RKO (cell line): ENCODE measurements at regions not wholly inside any gene's neighbourhood (a gene's known extent, or its start where the extent isn't known, plus 50 kb on each side); places are given as distances from the start of the nearest gene placed in this dataset.
A peak's percentile ranks its signal among the peaks of the same experiment; 100 is the strongest.

Experiments
- DNase-seq: peaks from one replicate; pipeline ENCODE4 v3.0.0-alpha.2; 2016; ENCODE audit warnings: low spot score

DNA sequence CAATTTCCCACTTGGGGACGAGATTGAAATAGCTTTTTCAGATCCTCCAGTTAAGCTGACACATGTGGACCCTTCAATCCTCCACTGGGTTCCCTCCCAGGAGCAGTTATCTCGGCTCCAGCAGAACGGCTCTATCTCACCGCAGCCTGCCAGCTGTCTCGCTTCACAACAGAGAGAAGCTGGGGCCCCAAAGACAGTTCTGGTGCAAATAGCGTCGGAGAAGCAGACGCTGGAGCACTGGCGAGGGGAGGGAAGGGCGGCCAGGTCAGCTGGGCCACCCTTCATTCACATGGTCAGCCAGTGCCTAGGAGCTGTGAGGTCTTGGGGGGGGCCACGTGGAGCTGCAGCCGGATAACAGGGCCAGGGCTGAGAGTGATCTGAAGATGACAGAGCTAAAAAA is 141.3 kb upstream of the SDK2 start:
- no peak for DNase-seq

DNA sequence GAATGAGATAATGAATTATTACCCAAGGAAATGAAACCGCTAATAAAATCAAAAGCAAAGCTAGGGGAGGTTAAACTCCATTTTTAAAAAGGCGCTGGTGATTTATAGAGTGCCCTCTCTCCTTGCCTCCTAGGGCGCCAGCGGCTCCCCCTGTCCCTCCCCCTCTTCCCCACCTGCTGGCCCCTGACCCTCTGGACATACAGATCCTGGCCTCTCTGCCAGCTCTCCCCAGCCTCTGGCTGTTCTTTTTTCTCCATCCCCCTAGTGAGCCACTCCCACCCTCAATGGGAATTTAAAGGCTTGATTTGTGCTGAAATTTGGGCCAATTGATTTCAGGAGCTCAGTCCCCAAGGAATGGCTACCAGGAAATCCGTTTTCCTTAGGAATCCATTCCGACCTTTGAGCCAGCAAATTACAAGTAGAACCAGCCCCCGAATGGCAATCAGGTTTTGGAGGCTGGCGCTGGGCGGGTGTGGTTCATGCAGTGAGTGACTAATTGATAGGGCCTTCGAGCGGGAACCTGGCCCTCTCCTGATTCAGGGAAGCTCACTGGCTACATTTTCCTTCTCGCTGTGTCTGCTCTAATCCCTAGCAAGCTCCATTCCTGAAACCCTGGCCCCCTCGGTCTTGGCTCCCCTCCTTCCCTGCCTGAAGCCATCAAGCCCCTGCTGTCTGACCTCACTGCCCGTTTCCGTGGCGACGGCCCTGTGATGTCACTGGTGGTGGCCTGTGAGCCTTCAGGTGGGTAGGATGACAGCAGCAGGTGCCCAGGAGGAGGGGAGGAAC is 141.9 kb upstream of the SDK2 start:
- DNase-seq = no peak

DNA sequence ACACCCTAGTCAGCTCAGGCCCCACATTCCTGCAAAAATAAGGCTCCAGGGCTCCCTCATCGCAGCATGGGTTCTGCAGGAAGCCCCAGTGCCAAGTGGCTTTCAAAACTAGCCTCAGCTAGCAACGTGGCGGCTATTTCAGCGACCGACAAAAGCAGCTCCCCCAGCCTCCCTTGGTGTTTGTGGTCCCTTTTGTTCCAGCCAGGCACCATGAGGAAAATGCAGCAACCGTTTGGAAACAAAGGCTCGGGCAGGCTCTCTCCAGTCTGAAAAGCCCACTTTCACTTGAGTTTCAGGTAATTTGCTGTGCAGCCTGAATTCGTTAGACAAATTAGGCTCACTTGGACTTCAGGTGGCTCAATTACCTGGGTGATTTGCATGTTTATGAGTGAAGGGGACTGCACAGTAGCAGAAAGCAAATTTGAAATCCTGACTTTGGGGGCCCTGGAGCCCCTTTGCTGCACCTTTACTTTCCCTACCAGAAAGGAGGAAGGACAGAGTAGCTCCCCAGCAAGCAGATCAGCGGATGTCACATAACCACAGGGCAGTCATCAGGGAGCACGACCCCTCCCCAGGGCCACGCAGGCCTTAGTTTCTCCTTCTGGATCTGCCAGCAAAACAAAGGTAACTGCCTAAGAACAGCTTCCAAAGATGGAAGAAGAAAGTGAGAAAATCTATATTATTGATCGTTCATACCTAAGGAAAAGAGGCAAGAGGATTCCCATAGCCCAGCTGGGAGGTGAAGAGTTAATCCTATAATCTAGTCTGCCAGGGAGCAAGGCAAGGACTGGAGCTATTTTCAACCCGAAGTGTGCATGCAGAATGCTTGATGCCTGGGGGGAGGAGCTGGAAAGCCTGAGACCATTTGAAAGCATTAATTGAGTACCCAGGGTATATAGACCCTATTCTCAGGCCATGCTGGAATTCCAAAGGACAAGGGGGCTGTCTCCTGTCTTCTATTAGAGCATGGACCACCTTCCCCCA is 143.1 kb upstream of the SDK2 start:
- DNase-seq = no peak

DNA sequence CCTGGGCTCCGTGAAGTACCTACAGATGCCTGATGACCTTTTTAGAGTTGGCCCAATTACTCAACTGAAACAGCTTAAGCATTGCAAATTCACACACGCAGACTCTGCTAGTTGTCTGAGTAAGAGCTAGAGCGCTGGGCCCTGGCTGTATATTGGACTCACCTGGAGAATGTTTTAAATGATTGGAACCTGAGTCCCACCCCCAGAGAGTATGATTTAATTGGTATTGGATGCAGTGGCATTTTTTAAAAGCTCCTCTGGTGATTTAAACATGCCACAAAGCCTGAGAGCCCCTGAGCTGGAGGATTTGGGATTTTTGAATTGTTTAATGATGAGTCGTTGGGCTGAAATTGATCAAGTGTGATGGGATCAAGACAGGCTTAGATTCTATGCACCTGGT is 143.9 kb upstream of the SDK2 start:
- DNase-seq = no peak

DNA sequence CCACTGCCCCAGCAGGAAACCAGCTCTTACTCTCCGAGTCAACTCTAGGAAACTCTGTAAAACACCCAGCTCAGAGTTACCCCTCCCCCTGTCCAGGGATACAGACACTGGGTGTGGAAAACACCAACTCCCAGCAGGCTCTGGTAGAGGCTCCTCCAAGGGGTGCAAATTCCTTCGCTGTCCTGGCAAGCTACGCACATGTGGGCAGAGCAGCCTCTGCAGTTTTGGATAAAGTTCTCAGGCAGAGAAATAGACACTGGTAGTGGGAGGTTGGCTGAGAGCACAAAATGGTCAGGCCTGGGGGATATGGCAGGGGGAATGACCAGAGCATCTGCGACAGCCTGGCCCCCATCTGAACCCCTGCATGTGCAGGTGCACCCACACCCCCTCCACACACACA is 146.9 kb upstream of the SDK2 start:
- DNase-seq = no peak

DNA sequence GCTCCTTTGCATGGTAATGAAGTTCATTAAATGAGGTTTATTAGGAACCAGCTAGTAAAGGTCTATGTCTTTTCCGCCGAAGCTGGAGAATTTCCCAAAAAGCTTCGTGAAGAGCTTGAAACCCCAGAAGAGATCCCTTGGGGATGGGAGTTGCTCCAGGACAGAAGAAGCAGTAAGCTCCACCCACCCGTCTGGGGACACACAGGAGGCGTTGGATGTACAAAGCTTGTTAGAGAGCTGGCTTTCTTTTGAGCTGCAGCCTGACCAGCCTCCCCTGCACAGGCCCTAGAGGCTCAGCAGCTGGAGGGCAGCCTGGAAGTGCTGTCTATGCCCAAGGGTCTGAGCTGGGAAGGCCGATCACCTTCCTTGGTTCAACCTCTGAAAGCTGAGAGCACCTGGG is 147.4 kb upstream of the SDK2 start:
- DNase-seq = no peak

DNA sequence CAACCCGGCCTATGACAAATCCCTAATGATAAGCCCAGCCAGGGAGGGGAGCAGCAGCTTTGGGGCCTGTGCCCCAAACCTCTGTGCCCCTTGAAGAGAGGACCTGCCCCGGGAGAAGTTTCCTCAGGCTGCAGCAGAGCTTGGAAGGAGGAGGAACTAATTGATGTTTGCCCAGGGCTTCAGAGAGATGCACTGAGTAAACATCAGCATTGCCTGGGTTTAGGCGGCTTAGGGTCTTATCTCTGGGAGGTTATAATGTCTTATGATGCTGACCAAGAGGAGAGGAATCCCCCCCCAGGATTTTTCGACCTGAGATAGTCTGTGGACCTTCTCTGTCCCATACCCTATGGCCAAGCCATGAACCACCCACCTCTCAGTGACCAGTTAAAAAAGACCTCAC is 148.7 kb upstream of the SDK2 start:
- no peak for DNase-seq

DNA sequence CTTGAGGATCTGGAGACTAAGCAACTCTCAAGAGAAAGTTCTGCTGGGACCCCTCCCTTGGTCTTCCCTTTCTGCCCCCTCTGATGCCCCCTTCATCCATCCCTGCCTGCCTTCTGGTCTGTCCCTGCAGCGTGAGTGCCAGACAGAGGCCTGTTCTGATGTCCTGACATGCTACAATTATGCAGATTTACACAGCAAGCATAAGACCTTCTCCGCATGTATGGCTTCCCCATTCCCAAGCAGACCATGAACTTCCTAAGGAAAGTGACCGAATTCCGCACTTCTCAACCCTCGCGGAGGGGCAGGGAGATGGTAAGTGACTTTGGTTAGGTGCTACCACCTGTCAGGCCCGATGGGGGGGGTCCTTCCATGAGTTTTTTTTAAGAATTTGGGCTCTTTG is 150.1 kb upstream of the SDK2 start:
- DNase-seq = no peak

DNA sequence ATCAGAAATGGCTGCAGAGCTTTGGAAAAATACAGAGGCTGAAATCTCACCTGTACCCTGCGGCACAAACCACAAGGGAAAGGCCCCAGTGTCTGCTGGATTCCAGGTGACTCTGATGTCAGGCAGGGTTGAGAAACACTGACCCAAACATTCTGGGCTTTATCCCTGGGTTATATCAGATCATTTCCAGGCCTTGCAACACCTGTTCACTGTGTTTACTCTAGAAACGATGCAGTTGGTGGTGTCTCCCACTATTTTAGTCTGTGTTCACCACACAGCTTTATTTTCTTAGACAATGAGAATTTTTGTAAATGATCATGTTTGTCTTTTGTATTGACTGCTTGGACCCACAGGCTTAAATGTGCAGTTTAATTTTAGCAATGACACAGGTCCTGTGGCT is 151.5 kb upstream of the SDK2 start:
- DNase-seq = no peak

DNA sequence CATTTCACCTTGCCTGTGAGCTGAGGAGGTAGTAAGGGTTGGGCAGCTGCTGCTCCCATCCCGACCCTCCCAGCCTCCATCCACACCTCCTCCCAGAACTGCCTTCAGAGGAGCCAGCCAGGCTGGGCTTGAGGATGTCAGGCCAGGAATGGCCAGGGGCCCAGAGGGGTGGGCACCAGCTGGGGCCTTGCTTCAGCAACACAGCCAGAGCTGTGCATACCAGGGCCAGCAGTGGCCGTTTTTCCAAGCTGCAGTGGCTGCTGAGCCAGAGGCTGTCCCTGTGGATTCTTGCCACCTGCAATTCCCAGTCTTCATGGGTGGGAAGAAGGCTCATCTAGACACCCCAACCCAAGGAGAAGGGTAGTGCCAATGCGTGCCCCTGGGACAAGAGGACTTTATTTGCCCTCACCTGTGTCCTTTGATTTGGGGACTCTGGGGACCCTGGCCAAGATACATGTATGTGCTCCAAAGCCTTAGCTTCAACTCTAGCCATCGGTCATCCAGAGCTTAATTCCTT is 153.4 kb upstream of the SDK2 start:
- no peak for DNase-seq

DNA sequence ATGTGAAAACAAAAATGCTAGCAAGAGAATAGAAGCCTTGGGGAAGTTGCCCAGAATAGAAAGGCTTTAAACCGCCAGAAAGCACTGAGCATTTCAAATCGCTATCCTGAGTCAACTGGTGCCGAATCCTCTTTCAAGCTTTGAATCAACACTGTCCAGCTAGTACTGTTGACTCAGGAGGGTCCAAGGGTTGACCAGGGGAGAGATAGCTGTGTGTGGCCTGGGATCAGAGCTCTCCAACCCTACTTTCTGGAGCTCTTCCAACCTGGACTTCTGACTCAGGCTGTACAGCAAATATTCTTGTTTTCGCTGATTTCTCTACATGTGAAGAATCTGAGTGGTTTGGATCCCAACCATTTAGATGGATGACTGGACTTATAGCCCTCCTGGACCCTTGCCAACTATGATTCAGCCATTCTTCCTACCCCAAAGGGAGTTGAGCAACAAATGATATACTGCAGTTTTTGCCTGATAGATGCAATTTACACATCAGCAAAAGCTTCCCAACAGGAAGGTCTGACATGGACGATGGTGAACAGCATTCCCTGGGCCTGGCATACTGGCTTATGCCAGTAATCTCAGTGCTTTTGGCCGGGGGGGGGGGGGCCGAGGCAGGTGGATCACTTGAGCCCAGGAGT is 154.0 kb upstream of the SDK2 start:
- peak; percentile 86 for DNase-seq

DNA sequence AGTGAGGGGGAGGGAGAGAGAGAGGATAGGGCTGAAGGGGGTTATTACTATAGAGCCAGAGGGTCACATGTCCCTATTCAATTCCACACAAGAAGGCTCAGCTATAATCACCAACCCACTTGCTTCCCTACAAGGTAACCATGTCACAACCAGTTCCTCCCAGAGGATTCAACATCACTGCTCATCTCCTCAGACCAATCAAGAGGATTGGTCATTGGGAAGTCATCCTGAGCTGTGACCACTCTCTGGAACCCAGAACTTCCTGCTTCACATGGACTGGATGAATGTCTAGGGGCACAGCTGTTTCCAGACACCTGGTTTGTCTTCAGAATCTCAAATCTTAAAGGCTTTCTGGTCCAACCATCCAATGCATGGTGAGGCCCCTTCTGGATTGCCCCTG is 154.9 kb upstream of the SDK2 start:
- no peak for DNase-seq

DNA sequence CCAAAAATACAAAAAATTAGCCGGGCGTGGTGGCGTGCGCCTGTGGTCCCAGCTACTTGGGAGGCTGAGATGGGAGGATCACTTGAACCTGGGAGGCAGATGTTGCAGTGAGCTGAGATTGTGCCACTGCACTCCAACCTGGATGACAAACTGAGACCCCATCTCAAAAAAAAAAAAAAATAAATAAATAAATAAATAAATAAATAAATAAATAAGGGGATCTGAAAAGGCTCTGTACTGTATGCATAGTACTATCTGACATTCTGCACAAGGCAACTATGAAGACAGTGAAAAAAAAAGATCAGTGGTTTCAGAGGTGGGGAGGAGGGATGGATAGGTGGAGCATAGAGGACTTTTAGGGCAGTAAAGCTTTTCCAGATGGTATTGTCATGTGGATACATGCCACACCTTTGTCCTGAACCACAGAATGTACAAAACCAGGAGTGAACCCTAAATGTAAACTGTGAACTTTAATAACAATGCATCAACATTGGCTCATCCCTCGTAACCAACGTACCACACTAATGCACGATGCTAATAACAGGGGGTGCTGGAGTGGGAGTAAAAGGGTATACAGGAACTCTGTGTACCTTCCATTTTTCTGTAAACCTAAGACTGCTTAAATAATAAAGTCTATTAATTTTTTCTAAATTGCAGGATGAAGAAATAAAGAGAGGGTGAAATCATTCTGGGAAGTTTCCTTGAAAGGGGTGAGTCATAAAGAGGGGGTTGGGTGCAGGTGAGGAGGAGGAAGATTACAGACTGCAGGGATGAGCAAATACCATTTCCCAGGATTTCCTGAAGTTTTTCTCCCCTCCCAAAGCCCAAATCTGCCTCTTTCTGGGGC is 155.8 kb upstream of the SDK2 start:
- DNase-seq = no peak

DNA sequence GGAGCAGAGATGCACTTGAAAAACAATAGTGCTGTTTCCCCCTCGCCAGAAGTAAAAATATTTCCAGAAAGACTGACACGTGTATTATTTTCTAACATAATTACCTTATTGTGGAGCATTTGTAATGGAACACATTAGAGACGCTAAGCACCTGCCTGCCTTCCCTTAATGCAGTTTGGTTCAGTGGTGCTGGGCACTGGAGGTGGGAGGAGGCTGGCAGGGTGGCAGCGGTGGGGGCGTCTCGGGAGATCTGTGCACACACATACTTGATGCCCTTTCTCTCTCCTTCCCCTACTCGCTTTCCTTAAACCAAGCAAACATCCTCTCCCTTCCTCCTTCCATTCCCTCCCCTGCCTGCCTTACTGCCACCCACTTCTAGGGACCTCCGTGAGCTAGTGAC is 156.6 kb upstream of the SDK2 start:
- no peak for DNase-seq

DNA sequence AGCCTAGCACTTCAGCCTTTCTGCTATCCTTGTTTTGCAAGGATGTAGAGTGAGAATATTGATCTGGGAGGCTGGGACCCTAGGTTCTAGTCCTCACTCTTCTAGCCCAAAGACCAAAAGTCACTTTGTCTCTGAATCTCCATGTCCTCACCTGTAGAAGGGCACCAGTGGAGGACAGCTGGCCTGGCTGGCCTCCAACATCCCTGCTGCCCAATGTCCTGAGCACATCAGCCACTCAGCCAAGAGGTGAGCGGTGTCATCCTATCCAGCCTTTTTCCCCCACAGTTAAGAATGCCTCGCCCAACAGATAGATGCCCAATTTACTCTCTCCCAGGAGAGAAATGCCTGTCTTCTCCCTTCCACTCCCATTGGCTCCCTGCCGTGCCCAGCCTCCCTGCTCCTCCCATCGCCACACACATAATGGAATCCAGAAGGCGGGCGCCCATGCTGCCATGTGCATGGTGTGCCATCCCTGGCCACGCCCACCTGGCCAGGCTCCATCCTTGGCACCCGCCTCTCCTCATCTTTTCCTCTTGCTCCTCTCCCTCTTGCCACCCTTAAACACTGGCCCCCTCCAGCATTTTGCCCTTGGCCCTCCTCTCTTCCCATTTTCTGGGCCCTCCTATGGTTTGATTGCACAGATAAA is 157.3 kb upstream of the SDK2 start:
- DNase-seq = no peak

DNA sequence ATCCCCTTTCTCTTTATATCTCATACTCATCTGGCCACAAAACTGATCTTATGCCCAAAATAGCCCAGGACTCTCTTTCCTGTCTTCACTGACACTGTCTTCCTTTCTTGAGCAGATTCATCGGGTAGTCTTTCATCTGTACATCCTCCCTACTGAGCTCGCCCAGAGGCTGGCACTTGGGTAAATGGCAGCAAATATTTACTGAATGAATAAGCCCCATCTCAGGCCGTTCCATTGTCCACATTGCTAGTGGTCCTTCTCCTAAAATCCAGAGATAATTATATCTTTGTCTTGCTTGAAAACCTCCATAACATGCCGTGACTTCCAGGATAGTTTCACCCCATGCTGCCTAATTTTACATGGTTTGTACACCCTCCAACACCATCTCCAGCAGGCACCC is 158.1 kb upstream of the SDK2 start:
- DNase-seq = no peak

DNA sequence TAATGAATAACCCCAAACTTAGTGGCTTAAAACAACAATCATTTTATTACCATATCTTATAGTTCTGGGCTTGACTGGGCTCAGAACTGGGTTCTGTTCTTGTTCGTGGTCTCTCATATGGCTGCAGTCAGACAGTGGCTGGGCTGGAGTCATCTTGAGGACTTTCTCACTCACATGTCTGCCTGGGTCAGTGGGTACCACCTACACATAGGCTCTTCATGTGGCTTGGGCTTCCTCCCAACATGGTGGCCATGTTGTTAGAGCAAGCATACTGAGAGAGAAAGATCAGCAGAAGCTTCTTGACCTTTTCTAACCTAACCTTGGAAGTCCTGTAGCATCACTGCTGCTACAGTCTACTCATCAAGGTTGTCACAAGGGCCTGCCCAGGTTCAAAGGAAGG is 158.6 kb upstream of the SDK2 start:
- DNase-seq = no peak

DNA sequence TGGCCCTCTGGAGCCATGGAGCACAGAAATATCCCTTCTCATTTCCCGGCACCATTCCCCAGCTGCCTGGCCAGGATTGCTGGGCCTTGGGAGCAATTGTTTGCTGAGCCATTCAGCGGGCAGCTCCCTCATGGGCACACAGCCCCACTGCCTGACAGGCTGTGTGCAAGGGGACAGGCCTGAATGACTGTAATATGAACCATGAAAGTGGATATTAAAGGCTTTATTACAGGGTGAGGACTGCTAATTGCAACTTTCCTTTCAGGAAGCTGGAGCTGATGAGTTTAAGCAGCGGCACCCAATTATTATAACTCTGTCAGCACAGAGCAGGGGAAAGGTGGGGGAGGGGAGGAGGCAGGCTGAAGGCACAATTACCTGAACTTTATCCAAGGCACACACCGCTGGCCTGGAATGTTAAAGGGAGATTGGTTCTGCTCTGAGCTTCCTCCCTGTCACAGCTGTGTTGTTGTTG is 159.8 kb upstream of the SDK2 start:
- DNase-seq = no peak

DNA sequence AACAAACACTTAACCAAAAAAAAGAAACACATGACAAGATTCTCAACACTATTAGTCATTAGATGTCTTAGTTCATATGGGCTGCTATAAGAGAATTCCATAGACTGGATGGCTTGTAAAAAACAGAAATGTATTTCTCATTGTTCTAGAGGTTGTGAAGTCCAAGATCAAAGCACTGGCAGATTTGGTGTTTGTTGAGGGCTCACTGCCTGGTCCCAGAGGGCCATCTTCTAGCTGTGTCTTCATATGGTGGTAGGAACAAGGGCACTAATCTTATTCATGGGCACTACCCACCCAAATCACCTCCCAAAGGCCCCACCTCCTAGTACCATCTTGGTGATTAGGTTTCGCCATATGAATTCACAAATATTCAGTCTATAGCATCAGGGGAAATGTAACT is 162.5 kb upstream of the SDK2 start:
- no peak for DNase-seq

DNA sequence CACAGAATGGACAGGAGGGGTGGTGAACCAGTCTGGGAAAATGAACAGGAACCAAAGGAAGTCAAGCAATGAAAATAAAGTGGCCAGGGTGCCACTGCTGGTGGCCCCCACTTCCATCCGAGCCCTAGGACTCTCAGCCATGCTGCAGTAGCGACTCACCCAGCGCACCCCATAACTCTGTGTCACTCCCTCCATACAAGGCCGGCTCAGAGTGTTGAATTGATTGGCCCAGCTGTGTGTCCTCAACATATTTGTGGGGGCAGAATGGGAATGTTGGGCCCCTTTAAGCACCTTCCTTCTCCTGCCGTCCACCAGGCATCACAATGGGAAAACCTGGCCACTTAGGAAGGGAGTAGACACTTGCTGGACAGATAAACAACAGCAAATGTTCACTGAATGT is 169.0 kb upstream of the SDK2 start:
- no peak for DNase-seq

DNA sequence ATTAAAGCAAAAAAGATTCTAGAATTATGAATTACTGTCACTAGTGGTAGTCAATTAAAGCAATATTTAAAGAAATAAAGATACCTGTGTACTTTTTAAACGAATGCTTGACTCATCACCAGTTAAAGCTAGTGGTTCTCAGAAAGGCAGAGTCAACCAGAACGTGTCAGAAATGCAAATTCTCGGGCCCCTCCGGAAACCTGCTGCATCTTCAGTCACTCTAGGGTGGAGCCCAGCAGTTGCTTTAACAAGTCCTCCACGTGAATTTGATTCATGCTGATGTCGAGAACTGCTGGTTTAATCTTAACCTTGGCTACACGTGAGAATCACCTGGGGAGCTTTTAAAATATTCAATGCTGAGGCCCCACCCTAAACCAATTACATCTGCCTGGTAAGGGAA is 169.8 kb upstream of the SDK2 start:
- no peak for DNase-seq
